A549 (cell line): ENCODE measurements at regions not wholly inside any gene's neighbourhood (a gene's known extent, or its start where the extent isn't known, plus 50 kb on each side); places are given as distances from the start of the nearest gene placed in this dataset.

Experiments used
- ATAC-seq, 2 experiments: fragments of 200-7000 bp in 1 of 2; fragments of >200 bp in 1 of 2; cut with Nextera tagmentation in 1 of 2; cut with Tn5 transposase in 1 of 2; 3 replicates each; pipeline versions ENCODE4 v1.8.0 to v1.9.1; 2018 to 2020; ENCODE audit warnings: mild to moderate bottlenecking in 1 of 2, moderate library complexity in 1 of 2
- CTCF ChIA-PET: fragments of 300-600 bp; sonication (Branson Sonifier 250); formaldehyde crosslinking; extraction: SDS; loops from one replicate; lab custom pipeline; 2021; ENCODE audit warnings: antibody characterized with exemption, inconsistent platforms; lab: Yijun Ruan, JAX
- POLR2A ChIA-PET: fragments of 350-600 bp; formaldehyde crosslinking; extraction: SDS; loops from one replicate; lab custom pipeline; 2021; ENCODE audit warnings: antibody characterized with exemption, inconsistent platforms; lab: Yijun Ruan, JAX
- DNase-seq, 2 experiments: peaks; one replicate each; pipeline versions ENCODE4 v3.0.0 to v3.0.0-alpha.2; 2011 to 2016; ENCODE audit warnings: low read depth in 1 of 2, low spot score in 1 of 2
- FAIRE-seq: peaks from 2 replicates; lab custom pipeline; 2011; peaks lifted over from hg19 to GRCh38; lab: Jason Lieb, UNC
- H3K27ac ChIP-seq, 2 experiments: fragments of >200 bp; sonication (Bioruptor Twin); formaldehyde crosslinking; 3 replicates each; pipeline ENCODE4 v1.5.1; 2016 to 2017
- H3K4me1 ChIP-seq: fragments of >200 bp; sonication (Bioruptor Twin); formaldehyde crosslinking; 3 replicates; pipeline ENCODE4 v1.6.1; 2016
- H3K4me2 ChIP-seq: fragments of >200 bp; sonication (Bioruptor Twin); formaldehyde crosslinking; 3 replicates; pipeline ENCODE4 v1.6.1; 2016
- H3K4me3 ChIP-seq: fragments of >200 bp; sonication (Bioruptor Twin); formaldehyde crosslinking; 3 replicates; pipeline ENCODE4 v1.5.1; 2016
- H3K9me3 ChIP-seq: fragments of >200 bp; sonication (Bioruptor Twin); formaldehyde crosslinking; 3 replicates; pipeline ENCODE4 v1.6.1; 2016
- CHD2 ChIP-seq: fragments of 150-350 bp; IDR thresholded peaks from 2 replicates; pipeline ENCODE4 v1.6.1; 2014; ENCODE audit warnings: low read length; ENCODE audit not compliant: partially characterized antibody
- EP300 ChIP-seq, 2 experiments: fragments of >200 bp; sonication (Bioruptor Twin); formaldehyde crosslinking; IDR thresholded peaks; 2 replicates in 1 of 2; 3 replicates in 1 of 2; pipeline ENCODE4 v1.6.1; 2016 to 2017
- FOSB ChIP-seq: fragments of 250-450 bp; sonication (Bioruptor Pico); IDR thresholded peaks from 2 replicates; pipeline ENCODE4 v1.5.0; 2020; ENCODE audit warnings: mild to moderate bottlenecking, moderate library complexity
- HEYL ChIP-seq: fragments of 250-450 bp; sonication (Bioruptor Pico); IDR thresholded peaks from 2 replicates; pipeline ENCODE4 v1.8.0; 2021; ENCODE audit warnings: mild to moderate bottlenecking, moderate library complexity
- JUNB ChIP-seq: fragments of >200 bp; sonication (Bioruptor Twin); formaldehyde crosslinking; IDR thresholded peaks from 2 replicates; pipeline ENCODE4 v1.6.1; 2016
- KDM1A ChIP-seq: fragments of 200-600 bp; sonication (generic); IDR thresholded peaks from 2 replicates; pipeline ENCODE4 v1.6.1; 2016; ENCODE audit warnings: low read depth, mild to moderate bottlenecking
- MAZ ChIP-seq: fragments of 150-350 bp; IDR thresholded peaks from 2 replicates; pipeline ENCODE4 v1.6.1; 2014; ENCODE audit warnings: antibody characterized with exemption, low read depth, low read length, borderline replicate concordance
- NPAS2 ChIP-seq: fragments of 250-450 bp; sonication (Bioruptor Pico); IDR thresholded peaks from 2 replicates; pipeline ENCODE4 v1.8.0; 2022; ENCODE audit warnings: mild to moderate bottlenecking, moderate library complexity, borderline replicate concordance
- NR3C1 ChIP-seq: fragments of >200 bp; sonication (Bioruptor Twin); formaldehyde crosslinking; IDR thresholded peaks from 3 replicates; pipeline ENCODE4 v1.6.1; 2017
- POLR2A ChIP-seq: IDR thresholded peaks from 2 replicates; pipeline ENCODE4 v1.6.1; 2012; ENCODE audit warnings: mild to moderate bottlenecking, low read length
- SMC3 ChIP-seq: fragments of >200 bp; sonication (Bioruptor Twin); formaldehyde crosslinking; IDR thresholded peaks from 3 replicates; pipeline ENCODE4 v1.6.1; 2018; ENCODE audit warnings: inconsistent platforms
- ZSCAN20 ChIP-seq: fragments of 250-450 bp; sonication (Bioruptor Pico); IDR thresholded peaks from 2 replicates; pipeline ENCODE4 v1.8.0; 2022; ENCODE audit warnings: mild to moderate bottlenecking, moderate library complexity
- WGBS: methylation state at CpG from one replicate; pipeline ENCODE4 v1.1.6; 2017; ENCODE audit errors: missing lambda C conversion rate; 5-methylcytosine and 5-hydroxymethylcytosine counted together
- TF ChIP-seq, protein P1 (sequence below): fragments of >200 bp; sonication (Bioruptor Twin); formaldehyde crosslinking; IDR thresholded peaks from 3 replicates; pipeline ENCODE4 v1.5.1; 2016
- TF ChIP-seq, protein P2 (sequence below): IDR thresholded peaks from 2 replicates; pipeline ENCODE4 v1.6.1; 2012
- TF ChIP-seq, protein P3 (sequence below): IDR thresholded peaks from 2 replicates; pipeline ENCODE4 v1.6.1; 2012; ENCODE audit warnings: low read depth, borderline replicate concordance
- TF ChIP-seq, protein P4 (sequence below): fragments of >200 bp; sonication (Bioruptor Twin); formaldehyde crosslinking; IDR thresholded peaks from 2 replicates; pipeline ENCODE4 v1.6.1; 2016
- TF ChIP-seq, protein P5 (sequence below): fragments of 250-450 bp; sonication (Bioruptor Pico); IDR thresholded peaks from 2 replicates; pipeline ENCODE4 v1.5.0; 2021; ENCODE audit warnings: mild to moderate bottlenecking, moderate library complexity, borderline replicate concordance
- TF ChIP-seq, protein P6 (sequence below): fragments of 250-450 bp; sonication (Bioruptor Pico); IDR thresholded peaks from 2 replicates; pipeline ENCODE4 v1.5.0; 2020; ENCODE audit warnings: low read depth, mild to moderate bottlenecking, moderate library complexity
- TF ChIP-seq, protein P7 (sequence below): fragments of 150-350 bp; IDR thresholded peaks from 2 replicates; pipeline ENCODE4 v1.6.1; 2014; ENCODE audit warnings: low read depth, mild to moderate bottlenecking, low read length

DNA sequence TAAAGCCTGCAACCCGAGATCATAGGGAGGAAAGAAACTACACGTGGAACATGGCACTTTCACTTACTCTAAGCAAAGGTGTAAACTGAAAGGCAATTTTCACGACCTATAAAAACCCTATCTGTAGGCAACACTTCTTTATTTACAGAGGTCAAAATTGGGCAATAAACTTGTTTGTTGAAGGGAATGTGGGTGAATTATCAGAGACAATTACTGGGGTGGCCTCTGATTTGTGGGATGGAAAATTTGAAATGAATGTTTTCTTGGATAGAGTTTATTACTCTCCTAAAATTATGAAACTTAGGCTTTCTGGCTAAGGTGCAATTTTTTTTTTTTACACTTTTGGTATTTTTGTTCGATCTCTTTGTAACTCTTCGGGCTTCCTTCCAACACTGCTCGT is 734.1 kb upstream of the TENM3 start (continued):
- TF ChIP-seq, protein P1, sequence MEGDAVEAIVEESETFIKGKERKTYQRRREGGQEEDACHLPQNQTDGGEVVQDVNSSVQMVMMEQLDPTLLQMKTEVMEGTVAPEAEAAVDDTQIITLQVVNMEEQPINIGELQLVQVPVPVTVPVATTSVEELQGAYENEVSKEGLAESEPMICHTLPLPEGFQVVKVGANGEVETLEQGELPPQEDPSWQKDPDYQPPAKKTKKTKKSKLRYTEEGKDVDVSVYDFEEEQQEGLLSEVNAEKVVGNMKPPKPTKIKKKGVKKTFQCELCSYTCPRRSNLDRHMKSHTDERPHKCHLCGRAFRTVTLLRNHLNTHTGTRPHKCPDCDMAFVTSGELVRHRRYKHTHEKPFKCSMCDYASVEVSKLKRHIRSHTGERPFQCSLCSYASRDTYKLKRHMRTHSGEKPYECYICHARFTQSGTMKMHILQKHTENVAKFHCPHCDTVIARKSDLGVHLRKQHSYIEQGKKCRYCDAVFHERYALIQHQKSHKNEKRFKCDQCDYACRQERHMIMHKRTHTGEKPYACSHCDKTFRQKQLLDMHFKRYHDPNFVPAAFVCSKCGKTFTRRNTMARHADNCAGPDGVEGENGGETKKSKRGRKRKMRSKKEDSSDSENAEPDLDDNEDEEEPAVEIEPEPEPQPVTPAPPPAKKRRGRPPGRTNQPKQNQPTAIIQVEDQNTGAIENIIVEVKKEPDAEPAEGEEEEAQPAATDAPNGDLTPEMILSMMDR, result no peak
- no peak for TF ChIP-seq HEYL (CRISPR knock-in tag)
- no peak for TF ChIP-seq POLR2A
- TF ChIP-seq, protein P2, sequence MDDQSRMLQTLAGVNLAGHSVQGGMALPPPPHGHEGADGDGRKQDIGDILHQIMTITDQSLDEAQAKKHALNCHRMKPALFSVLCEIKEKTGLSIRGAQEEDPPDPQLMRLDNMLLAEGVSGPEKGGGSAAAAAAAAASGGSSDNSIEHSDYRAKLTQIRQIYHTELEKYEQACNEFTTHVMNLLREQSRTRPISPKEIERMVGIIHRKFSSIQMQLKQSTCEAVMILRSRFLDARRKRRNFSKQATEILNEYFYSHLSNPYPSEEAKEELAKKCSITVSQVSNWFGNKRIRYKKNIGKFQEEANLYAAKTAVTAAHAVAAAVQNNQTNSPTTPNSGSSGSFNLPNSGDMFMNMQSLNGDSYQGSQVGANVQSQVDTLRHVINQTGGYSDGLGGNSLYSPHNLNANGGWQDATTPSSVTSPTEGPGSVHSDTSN, result no peak
- TF ChIP-seq, protein P3, sequence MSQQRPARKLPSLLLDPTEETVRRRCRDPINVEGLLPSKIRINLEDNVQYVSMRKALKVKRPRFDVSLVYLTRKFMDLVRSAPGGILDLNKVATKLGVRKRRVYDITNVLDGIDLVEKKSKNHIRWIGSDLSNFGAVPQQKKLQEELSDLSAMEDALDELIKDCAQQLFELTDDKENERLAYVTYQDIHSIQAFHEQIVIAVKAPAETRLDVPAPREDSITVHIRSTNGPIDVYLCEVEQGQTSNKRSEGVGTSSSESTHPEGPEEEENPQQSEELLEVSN, result no peak
- no peak for TF ChIP-seq NR3C1
- TF ChIP-seq KDM1A, result no peak

DNA sequence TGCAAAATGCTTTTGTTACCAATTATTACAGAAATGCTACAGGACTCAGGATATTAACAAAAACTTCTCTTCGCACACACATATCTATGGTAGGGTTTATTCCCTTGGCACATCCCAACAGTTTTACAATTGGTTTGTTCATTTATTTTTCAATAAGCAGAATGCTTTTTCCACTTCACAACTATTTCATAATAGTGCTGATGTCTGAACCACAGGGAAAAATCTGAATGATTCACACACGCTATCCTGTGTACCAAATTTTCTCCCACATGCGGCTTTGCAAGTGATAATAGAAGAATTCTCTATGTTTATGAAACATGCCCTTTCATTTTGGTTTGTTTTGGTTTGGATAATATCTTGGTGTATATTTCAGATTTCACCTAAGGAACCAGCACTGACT is 725.7 kb upstream of the TENM3 start:
- DNase-seq (no peak), ATAC-seq (no peak), FAIRE-seq (no peak)
- Histone ChIP-seq H3K4me2 (no peak overlapping the region), H3K27ac (no peak overlapping the region), H3K4me1 (no peaks in the 10 kb centered on the region), H3K9me3 (no peaks in the 10 kb centered on the region), H3K4me3 (no peak overlapping the region)
- TF ChIP-seq CHD2, result no peak
- TF ChIP-seq EP300 (IDR thresholded peaks at IDR 0.05), result no peak
- TF ChIP-seq JUNB, result no peak
- no peak for TF ChIP-seq SMC3
- TF ChIP-seq FOSB (CRISPR knock-in tag), result no peak
- TF ChIP-seq, protein P4, sequence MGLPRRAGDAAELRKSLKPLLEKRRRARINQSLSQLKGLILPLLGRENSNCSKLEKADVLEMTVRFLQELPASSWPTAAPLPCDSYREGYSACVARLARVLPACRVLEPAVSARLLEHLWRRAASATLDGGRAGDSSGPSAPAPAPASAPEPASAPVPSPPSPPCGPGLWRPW, result no peak
- TF ChIP-seq, protein P5, sequence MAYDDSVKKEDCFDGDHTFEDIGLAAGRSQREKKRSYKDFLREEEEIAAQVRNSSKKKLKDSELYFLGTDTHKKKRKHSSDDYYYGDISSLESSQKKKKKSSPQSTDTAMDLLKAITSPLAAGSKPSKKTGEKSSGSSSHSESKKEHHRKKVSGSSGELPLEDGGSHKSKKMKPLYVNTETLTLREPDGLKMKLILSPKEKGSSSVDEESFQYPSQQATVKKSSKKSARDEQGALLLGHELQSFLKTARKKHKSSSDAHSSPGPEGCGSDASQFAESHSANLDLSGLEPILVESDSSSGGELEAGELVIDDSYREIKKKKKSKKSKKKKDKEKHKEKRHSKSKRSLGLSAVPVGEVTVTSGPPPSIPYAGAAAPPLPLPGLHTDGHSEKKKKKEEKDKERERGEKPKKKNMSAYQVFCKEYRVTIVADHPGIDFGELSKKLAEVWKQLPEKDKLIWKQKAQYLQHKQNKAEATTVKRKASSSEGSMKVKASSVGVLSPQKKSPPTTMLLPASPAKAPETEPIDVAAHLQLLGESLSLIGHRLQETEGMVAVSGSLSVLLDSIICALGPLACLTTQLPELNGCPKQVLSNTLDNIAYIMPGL (CRISPR knock-in tag), result no peak
- TF ChIP-seq NPAS2, result no peak
- TF ChIP-seq, protein P6, sequence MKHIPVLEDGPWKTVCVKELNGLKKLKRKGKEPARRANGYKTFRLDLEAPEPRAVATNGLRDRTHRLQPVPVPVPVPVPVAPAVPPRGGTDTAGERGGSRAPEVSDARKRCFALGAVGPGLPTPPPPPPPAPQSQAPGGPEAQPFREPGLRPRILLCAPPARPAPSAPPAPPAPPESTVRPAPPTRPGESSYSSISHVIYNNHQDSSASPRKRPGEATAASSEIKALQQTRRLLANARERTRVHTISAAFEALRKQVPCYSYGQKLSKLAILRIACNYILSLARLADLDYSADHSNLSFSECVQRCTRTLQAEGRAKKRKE (CRISPR knock-in tag), result no peak
- no peak for TF ChIP-seq MAZ
- TF ChIP-seq, protein P7, sequence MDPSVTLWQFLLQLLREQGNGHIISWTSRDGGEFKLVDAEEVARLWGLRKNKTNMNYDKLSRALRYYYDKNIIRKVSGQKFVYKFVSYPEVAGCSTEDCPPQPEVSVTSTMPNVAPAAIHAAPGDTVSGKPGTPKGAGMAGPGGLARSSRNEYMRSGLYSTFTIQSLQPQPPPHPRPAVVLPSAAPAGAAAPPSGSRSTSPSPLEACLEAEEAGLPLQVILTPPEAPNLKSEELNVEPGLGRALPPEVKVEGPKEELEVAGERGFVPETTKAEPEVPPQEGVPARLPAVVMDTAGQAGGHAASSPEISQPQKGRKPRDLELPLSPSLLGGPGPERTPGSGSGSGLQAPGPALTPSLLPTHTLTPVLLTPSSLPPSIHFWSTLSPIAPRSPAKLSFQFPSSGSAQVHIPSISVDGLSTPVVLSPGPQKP, result no peak
- no peak for TF ChIP-seq ZSCAN20 (CRISPR knock-in tag)
- ChIA-PET CTCF (no interaction called here), POLR2A (no interaction called here)
- WGBS, result 59% methylated on average over 3 of the region's 3 CpGs
